ENCODE measurements at regions not wholly inside any gene's neighbourhood (a gene's known extent, or its start where the extent isn't known, plus 50 kb on each side); places are given as distances from the start of the nearest gene placed in this dataset.
A peak's percentile ranks its signal among the peaks of the same experiment; 100 is the strongest.

DNA sequence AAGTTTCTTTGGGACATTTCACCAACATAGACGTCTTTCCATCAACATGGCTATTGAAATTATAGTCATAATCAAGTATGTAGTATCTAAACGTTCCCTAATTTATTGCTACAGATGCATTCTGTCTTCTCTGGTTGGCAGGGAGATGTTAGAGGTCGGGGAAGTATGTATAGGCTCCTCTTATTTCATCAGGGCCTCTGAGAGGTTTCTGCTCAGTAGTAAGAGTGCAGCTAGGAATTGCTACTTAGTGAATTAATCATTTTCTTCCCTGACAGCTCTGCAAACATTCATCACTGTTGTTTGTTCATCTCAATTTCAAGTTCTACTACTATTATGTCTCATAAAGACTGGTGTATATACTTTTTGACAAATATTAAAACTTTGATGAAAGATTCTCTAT lies 309.7 kb upstream of the NR2F2 start:
- Histone ChIP-seq H3K4me3 (ENCODE audit: low read length) (no peak overlapping the region), H3K9ac (ENCODE audit: low read length) (no peak overlapping the region), H3K4me1 (ENCODE audit: control insufficient read depth, insufficient read depth, low read length) (no peaks in the 10 kb centered on the region), H3K9me3 (ENCODE audit: control insufficient read depth, low read length) (peaks cover 2% of the 10 kb centered on the region), H3K36me3 (ENCODE audit: control insufficient read depth, insufficient read depth, low read length, severe bottlenecking) (no peaks in the 10 kb centered on the region), H3K27me3 (replicated peaks; ENCODE audit: control insufficient read depth, insufficient read depth, low read length) (no peaks in the 10 kb centered on the region)
- no peak for DNase-seq (ENCODE audit: low read depth)

DNA sequence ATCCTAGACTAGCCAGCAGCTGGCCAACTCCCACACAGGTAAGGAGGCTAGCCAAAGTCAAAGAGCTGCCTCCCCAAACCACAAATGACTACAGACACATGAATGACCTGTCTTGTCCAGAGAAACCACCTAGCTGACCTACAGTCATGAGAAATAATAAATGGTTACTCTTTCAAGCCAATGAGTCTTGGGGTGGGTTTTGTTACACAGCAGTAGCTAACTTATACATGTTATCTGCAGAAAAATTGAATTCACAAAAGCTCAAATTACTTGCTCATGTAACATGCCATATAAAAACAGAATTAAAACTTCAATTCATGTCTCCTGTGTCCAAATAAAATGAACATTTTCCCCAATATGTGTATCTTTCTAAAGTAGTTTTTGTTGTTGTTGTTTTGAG lies 307.4 kb upstream of the NR2F2 start:
- no peaks in the 10 kb centered on the region for H3K27me3 ChIP-seq (replicated peaks; ENCODE audit: control insufficient read depth, insufficient read depth, low read length)
- H3K4me1 ChIP-seq (ENCODE audit: control insufficient read depth, insufficient read depth, low read length) = peaks cover 7% of the 10 kb centered on the region
- DNase-seq (ENCODE audit: low read depth) = no peak

DNA sequence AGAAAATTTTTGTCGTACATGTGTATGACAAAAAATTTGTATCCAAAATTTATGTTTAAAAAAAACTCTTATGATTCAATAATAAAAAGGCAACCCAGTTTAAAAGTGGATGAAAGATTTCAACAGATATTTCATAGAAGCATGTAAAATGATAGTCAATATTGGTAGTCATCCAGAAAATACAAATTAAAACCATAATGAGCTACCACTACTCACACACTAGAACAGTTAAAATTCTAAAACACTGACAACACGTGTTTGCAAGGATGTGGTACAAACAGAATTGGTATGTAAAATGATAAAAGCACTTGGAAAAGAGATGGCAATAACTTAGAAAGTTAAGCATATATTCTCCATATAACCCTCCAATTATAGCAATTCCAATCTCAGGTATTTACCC lies 303.0 kb upstream of the NR2F2 start:
- no peaks in the 10 kb centered on the region for H3K27me3 ChIP-seq (replicated peaks; ENCODE audit: control insufficient read depth, insufficient read depth, low read length)
- no peak overlapping the region for H3K9ac ChIP-seq (ENCODE audit: low read length)
- H3K4me1 ChIP-seq (ENCODE audit: control insufficient read depth, insufficient read depth, low read length) = peaks cover 7% of the 10 kb centered on the region
- H3K9me3 ChIP-seq (ENCODE audit: control insufficient read depth, low read length) = peaks cover 2% of the 10 kb centered on the region
- no peak for DNase-seq (ENCODE audit: low read depth)
- H3K4me3 ChIP-seq (ENCODE audit: low read length) = no peak overlapping the region
- no peaks in the 10 kb centered on the region for H3K36me3 ChIP-seq (ENCODE audit: control insufficient read depth, insufficient read depth, low read length, severe bottlenecking)

More for the DNA sequence above, 307.4 kb upstream of the NR2F2 start:
- Histone ChIP-seq H3K4me3 (ENCODE audit: low read length) (no peak overlapping the region), H3K9ac (ENCODE audit: low read length) (no peak overlapping the region), H3K36me3 (ENCODE audit: control insufficient read depth, insufficient read depth, low read length, severe bottlenecking) (no peaks in the 10 kb centered on the region), H3K9me3 (ENCODE audit: control insufficient read depth, low read length) (peaks cover 2% of the 10 kb centered on the region)

DNA sequence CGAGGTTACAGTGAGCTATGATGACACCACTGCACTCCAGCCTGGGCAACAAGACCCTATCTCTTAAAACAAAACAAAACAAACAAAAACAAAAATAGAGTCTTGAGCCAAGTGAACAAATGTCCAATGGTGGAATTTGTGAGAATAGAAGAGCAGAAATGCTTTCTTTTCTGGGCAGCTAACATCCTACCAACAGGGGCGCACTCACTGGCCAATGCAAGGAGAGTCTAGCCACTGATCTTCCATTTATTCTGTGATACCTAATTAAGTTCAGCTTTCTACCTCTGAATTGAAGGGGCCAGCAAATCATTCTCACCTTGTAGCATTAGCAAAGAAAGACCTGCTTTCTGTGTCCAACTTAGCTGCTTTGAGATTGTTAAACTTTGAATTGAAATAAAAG lies 301.9 kb upstream of the NR2F2 start:
- H3K9me3 ChIP-seq (ENCODE audit: control insufficient read depth, low read length) = no peaks in the 10 kb centered on the region
- no peak overlapping the region for H3K9ac ChIP-seq (ENCODE audit: low read length)
- no peak overlapping the region for H3K4me3 ChIP-seq (ENCODE audit: low read length)
- H3K27me3 ChIP-seq (replicated peaks; ENCODE audit: control insufficient read depth, insufficient read depth, low read length) = no peaks in the 10 kb centered on the region
- DNase-seq (ENCODE audit: low read depth) = no peak
- peaks cover 7% of the 10 kb centered on the region for H3K4me1 ChIP-seq (ENCODE audit: control insufficient read depth, insufficient read depth, low read length)
- no peaks in the 10 kb centered on the region for H3K36me3 ChIP-seq (ENCODE audit: control insufficient read depth, insufficient read depth, low read length, severe bottlenecking)

DNA sequence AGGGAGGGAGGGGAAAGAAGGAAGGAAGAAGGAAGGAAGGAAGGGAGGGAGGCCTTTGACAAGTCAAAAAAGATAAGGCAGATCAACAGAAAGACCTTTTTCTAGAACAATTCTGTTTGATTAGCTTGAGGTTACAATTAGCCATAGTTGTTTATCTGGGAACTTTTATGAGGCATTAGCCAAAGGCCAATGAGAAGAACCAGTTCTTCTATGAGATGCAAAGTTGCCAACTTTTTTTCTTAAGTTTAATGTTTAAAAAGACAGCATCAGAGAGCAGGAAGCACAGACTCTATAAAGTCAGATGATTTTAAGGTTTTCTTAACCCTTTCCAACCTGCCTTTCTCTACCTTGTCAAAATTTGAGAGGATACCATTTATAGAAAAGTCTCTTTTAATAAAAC lies 301.3 kb upstream of the NR2F2 start:
- no peak overlapping the region for H3K4me3 ChIP-seq (ENCODE audit: low read length)
- no peaks in the 10 kb centered on the region for H3K9me3 ChIP-seq (ENCODE audit: control insufficient read depth, low read length)
- H3K9ac ChIP-seq (ENCODE audit: low read length) = no peak overlapping the region
- no peak for DNase-seq (ENCODE audit: low read depth)
- H3K4me1 ChIP-seq (ENCODE audit: control insufficient read depth, insufficient read depth, low read length) = peaks cover 7% of the 10 kb centered on the region
- H3K36me3 ChIP-seq (ENCODE audit: control insufficient read depth, insufficient read depth, low read length, severe bottlenecking) = no peaks in the 10 kb centered on the region
- H3K27me3 ChIP-seq (replicated peaks; ENCODE audit: control insufficient read depth, insufficient read depth, low read length) = no peaks in the 10 kb centered on the region

DNA sequence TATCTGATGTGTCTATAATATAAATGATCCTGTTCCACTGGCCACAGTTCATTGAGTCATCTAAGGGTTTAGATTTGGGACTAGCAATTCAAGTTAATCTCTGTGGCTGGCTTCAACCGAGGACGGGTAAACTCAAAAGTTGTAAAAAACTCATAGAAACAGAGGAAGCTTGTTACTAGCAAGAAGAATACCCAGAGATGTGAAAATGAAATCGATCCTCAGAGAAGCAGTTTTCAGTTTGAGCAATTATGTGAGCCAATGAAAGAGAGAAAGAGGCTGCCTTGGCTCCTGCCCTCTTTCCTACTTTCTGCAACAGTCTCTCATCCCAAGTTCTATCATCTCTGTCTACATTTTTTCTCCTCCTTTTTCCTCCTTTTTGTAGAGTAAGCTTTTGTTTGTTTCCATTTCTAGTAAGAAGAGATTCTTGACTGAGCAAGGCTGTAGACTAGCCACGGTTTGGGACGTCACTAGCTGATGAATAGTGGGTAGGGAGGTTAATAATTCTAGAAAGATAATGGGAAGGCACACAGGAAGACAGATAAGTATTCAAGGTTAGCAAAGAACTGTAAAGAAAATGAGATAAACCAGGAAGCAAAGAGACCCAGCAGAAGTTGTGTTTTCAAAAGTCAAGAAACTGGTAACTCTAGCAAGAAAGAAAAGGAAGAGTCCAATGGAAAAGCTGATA lies 298.9 kb upstream of the NR2F2 start:
- DNase-seq (ENCODE audit: low read depth) = no peak
- no peak overlapping the region for H3K4me3 ChIP-seq (ENCODE audit: low read length)
- H3K27me3 ChIP-seq (replicated peaks; ENCODE audit: control insufficient read depth, insufficient read depth, low read length) = no peaks in the 10 kb centered on the region

DNA sequence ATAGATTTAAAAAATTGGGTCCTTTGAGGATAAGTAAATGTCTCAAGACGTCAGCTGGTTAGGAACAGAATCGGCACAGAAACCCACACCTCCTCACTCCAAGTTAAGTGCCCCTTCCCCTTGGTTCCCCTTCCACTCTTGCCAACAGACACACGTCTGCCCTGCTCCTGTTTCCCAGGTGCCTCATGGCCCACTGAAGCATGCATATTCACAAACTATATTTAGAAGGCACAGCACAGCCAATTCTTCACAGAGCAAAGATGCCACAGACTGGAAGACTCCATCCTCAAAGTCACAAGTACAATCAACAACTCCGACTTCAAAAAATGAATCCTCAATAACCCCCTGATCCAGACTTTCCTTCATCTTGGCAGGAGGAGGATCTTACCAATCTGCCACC lies 295.4 kb upstream of the NR2F2 start:
- Histone ChIP-seq H3K36me3 (ENCODE audit: control insufficient read depth, insufficient read depth, low read length, severe bottlenecking) (no peaks in the 10 kb centered on the region), H3K4me3 (ENCODE audit: low read length) (no peak overlapping the region), H3K4me1 (ENCODE audit: control insufficient read depth, insufficient read depth, low read length) (no peaks in the 10 kb centered on the region), H3K27me3 (replicated peaks; ENCODE audit: control insufficient read depth, insufficient read depth, low read length) (no peaks in the 10 kb centered on the region), H3K9me3 (ENCODE audit: control insufficient read depth, low read length) (no peaks in the 10 kb centered on the region), H3K9ac (ENCODE audit: low read length) (no peak overlapping the region)
- no peak for DNase-seq (ENCODE audit: low read depth)

More for the DNA sequence above, 298.9 kb upstream of the NR2F2 start:
- peaks cover under 1% of the 10 kb centered on the region for H3K4me1 ChIP-seq (ENCODE audit: control insufficient read depth, insufficient read depth, low read length)
- no peak overlapping the region for H3K9ac ChIP-seq (ENCODE audit: low read length)
- H3K9me3 ChIP-seq (ENCODE audit: control insufficient read depth, low read length) = no peaks in the 10 kb centered on the region
- no peaks in the 10 kb centered on the region for H3K36me3 ChIP-seq (ENCODE audit: control insufficient read depth, insufficient read depth, low read length, severe bottlenecking)

DNA sequence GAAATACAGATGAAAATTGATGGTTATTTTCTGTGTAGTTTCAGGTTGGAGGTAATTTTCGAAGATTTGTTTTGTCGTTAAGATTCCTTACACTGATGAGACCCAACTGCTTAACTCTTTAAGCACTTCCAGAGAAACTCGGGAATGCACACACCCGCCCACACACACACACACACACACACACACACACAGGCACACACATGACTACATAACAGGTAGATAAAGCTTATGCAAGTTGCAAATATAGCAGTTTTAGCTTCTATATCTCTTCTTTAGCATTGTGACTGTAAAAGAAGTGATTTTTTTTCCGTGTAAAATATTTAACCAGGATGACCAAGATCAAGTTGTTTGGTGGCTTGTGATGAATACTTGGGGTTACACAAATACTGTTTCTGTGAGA lies 294.9 kb upstream of the NR2F2 start:
- H3K27me3 ChIP-seq (replicated peaks; ENCODE audit: control insufficient read depth, insufficient read depth, low read length) = no peaks in the 10 kb centered on the region

DNA sequence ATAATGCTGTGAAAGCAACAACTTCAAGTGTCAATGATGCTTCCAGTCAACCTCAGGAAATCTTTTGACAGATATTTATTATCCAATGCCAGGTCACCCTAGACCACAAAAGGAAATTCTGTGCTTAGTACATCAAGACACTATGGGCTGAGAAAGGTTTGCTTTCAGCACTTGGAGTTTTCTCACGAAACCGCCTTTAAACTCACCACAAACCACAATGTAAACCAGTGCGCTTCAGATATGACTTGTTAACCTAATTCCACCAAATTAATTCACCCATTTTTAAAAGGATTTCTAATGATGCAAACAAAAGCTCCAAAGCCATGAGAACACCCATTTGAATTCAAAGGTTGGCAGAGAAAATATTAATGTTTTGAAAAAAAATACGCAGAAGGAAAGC lies 292.9 kb upstream of the NR2F2 start:
- H3K4me3 ChIP-seq (ENCODE audit: low read length) = no peak overlapping the region
- no peaks in the 10 kb centered on the region for H3K27me3 ChIP-seq (replicated peaks; ENCODE audit: control insufficient read depth, insufficient read depth, low read length)
- no peak for DNase-seq (ENCODE audit: low read depth)
- no peaks in the 10 kb centered on the region for H3K9me3 ChIP-seq (ENCODE audit: control insufficient read depth, low read length)
- H3K9ac ChIP-seq (ENCODE audit: low read length) = no peak overlapping the region
- H3K4me1 ChIP-seq (ENCODE audit: control insufficient read depth, insufficient read depth, low read length) = no peaks in the 10 kb centered on the region
- no peaks in the 10 kb centered on the region for H3K36me3 ChIP-seq (ENCODE audit: control insufficient read depth, insufficient read depth, low read length, severe bottlenecking)

More for the DNA sequence above, 294.9 kb upstream of the NR2F2 start:
- Histone ChIP-seq H3K36me3 (ENCODE audit: control insufficient read depth, insufficient read depth, low read length, severe bottlenecking) (no peaks in the 10 kb centered on the region), H3K4me3 (ENCODE audit: low read length) (no peak overlapping the region), H3K4me1 (ENCODE audit: control insufficient read depth, insufficient read depth, low read length) (no peaks in the 10 kb centered on the region), H3K9me3 (ENCODE audit: control insufficient read depth, low read length) (no peaks in the 10 kb centered on the region), H3K9ac (ENCODE audit: low read length) (no peak overlapping the region)
- no peak for DNase-seq (ENCODE audit: low read depth)

DNA sequence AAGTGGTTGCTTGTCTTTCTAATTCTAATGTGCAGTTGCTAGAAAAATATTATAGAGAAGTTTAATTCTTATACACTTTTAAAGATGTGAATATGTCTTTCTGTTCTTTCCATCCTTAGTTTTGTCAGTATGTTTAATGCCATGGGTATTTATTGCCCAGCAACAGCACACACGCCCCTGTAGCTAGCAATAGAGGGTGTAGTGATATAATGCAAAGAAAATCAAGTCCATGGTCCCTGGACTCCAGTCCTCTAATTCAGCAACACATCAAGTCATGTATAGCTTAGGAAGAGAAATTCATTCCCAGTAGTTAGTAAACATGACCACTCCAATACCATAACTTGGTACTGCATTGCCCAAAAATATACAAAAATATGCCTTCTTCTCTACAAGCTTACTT lies 292.4 kb upstream of the NR2F2 start:
- no peak for DNase-seq (ENCODE audit: low read depth)
- no peak overlapping the region for H3K9ac ChIP-seq (ENCODE audit: low read length)
- no peaks in the 10 kb centered on the region for H3K27me3 ChIP-seq (replicated peaks; ENCODE audit: control insufficient read depth, insufficient read depth, low read length)

DNA sequence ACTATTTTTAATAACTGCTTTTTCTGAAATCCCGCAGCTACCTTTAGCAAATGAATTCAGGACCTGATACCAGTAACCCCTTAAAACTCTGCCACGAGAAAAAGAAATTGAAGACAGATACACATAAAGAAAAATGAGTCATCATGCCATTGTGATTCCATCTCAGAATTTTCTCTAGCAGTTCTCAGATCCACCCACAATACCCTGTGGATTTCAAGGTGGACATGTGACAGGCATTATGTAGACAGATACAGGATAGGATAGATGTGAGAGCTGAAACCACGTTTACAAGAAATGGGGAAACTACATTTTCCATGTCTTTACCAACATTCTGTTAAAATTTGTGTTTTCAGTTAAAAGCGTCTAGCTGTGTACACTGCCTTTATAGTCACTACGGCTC lies 291.9 kb upstream of the NR2F2 start:
- no peaks in the 10 kb centered on the region for H3K4me1 ChIP-seq (ENCODE audit: control insufficient read depth, insufficient read depth, low read length)
- no peaks in the 10 kb centered on the region for H3K27me3 ChIP-seq (replicated peaks; ENCODE audit: control insufficient read depth, insufficient read depth, low read length)
- peak; percentile 15 for DNase-seq (ENCODE audit: low read depth)
- no peak overlapping the region for H3K9ac ChIP-seq (ENCODE audit: low read length)
- no peaks in the 10 kb centered on the region for H3K36me3 ChIP-seq (ENCODE audit: control insufficient read depth, insufficient read depth, low read length, severe bottlenecking)
- H3K4me3 ChIP-seq (ENCODE audit: low read length) = no peak overlapping the region
- no peaks in the 10 kb centered on the region for H3K9me3 ChIP-seq (ENCODE audit: control insufficient read depth, low read length)

More for the DNA sequence above, 292.4 kb upstream of the NR2F2 start:
- Histone ChIP-seq H3K4me1 (ENCODE audit: control insufficient read depth, insufficient read depth, low read length) (no peaks in the 10 kb centered on the region), H3K9me3 (ENCODE audit: control insufficient read depth, low read length) (no peaks in the 10 kb centered on the region), H3K4me3 (ENCODE audit: low read length) (no peak overlapping the region), H3K36me3 (ENCODE audit: control insufficient read depth, insufficient read depth, low read length, severe bottlenecking) (no peaks in the 10 kb centered on the region)

Data from adipocyte (in vitro differentiated cells).